Gastroesophageal sphincter (tissue), 4 donors: ENCODE measurements at regions not wholly inside any gene's neighbourhood (a gene's known extent, or its start where the extent isn't known, plus 50 kb on each side); places are given as distances from the start of the nearest gene placed in this dataset.

Experiments used
- ATAC-seq: fragments of 150-250 bp; one replicate; pipeline ENCODE4 v1.9.1; 2016; ENCODE audit warnings: mild to moderate bottlenecking, moderate library complexity
- H3K27ac ChIP-seq, 4 donors: fragments of 200-600 bp; sonication (generic) in 3 of 4; 1 replicate in 3 of 4; 2 replicates in 1 of 4; pipeline ENCODE4 v1.5.1; 2016 to 2019
- H3K27me3 ChIP-seq: fragments of 200-600 bp; sonication (generic); one replicate; pipeline ENCODE4 v1.5.1; 2019
- H3K36me3 ChIP-seq, 2 donors: fragments of 200-600 bp; sonication (generic); one replicate each; pipeline ENCODE4 v1.5.1; 2019; ENCODE audit warnings: control low read depth in 1 of 2
- H3K4me1 ChIP-seq, 3 donors: fragments of 200-600 bp; sonication (generic); 1 replicate in 2 of 3; 2 replicates in 1 of 3; pipeline ENCODE4 v1.5.1; 2016 to 2019; ENCODE audit warnings: control low read depth in 2 of 3
- H3K4me3 ChIP-seq, 2 donors: fragments of 200-600 bp; sonication (generic); one replicate each; pipeline ENCODE4 v1.5.1; 2019; ENCODE audit warnings: mild to moderate bottlenecking in 1 of 2, moderate library complexity in 1 of 2
- H3K9me3 ChIP-seq, 3 donors: fragments of 200-600 bp; sonication (generic); one replicate each; pipeline ENCODE4 v1.5.1; 2017 to 2019; ENCODE audit warnings: control low read depth in 2 of 3
- CTCF ChIP-seq, 4 experiments: fragments of 200-600 bp in 2 of 4; fragments of 450-650 bp in 2 of 4; sonication (generic) in 1 of 4; IDR thresholded peaks; one replicate each; pipeline ENCODE4 v1.5.1; 2017 to 2019; ENCODE audit warnings: antibody characterized with exemption in 4 of 4, mild to moderate bottlenecking in 2 of 4, moderate library complexity in 2 of 4
- EP300 ChIP-seq: sonication (generic); formaldehyde crosslinking; IDR thresholded peaks from one replicate; pipeline ENCODE4 v1.6.1; 2017; ENCODE audit warnings: antibody characterized with exemption, mild to moderate bottlenecking
- POLR2A ChIP-seq, 2 donors: fragments of 450-650 bp; IDR thresholded peaks; one replicate each; pipeline ENCODE4 v1.6.1; 2017; ENCODE audit warnings: antibody characterized with exemption in 2 of 2, mild to moderate bottlenecking in 2 of 2, moderate library complexity in 1 of 2
- POLR2AphosphoS5 ChIP-seq: sonication (generic); formaldehyde crosslinking; IDR thresholded peaks from one replicate; pipeline ENCODE4 v1.6.1; 2017; ENCODE audit warnings: antibody characterized with exemption
- WGBS, 2 donors: methylation state at CpG; one replicate each; pipeline ENCODE4 v1.1.5; 2018; ENCODE audit warnings: low coverage in 1 of 2; 5-methylcytosine and 5-hydroxymethylcytosine counted together

- no peaks in the 10 kb centered on the region for H3K27me3 ChIP-seq
- ATAC-seq = no peak
- WGBS, 2 donors = 69 to 85% methylated on average over 2 of the region's 2 CpGs
- no peaks in the 10 kb centered on the region for H3K36me3 ChIP-seq
- H3K4me3 ChIP-seq = no peak overlapping the region
- H3K9me3 ChIP-seq = no peaks in the 10 kb centered on the region
- H3K4me1 ChIP-seq = peaks cover 0 to 2% (median 0%) of the 10 kb centered on the region in 3 donors
- TF ChIP-seq POLR2AphosphoS5 (no peak), EP300 (no peak)
- H3K27ac ChIP-seq = no peak overlapping the region
Measured at GRCh38 chr3:178174201-178174915, 361.9 kb upstream of the KCNMB2 start.

GRCh38 chr3:178181088-178181487 lies 355.1 kb upstream of the KCNMB2 start:
- WGBS, 2 donors = 62 to 89% methylated on average over 1 of the region's 1 CpG
- Histone ChIP-seq H3K9me3 (no peaks in the 10 kb centered on the region), H3K27me3 (no peaks in the 10 kb centered on the region), H3K4me3 (no peak overlapping the region), H3K27ac (no peak overlapping the region), H3K4me1 (peaks cover 0 to 23% (median 0%) of the 10 kb centered on the region in 3 donors), H3K36me3 (no peaks in the 10 kb centered on the region)
- TF ChIP-seq POLR2A (IDR thresholded peaks at IDR 0.05) (no peak), EP300 (no peak), POLR2AphosphoS5 (no peak), CTCF (IDR thresholded peaks at IDR 0.05) (no peak)
- no peak for ATAC-seq

- TF ChIP-seq POLR2AphosphoS5 (no peak), POLR2A (IDR thresholded peaks at IDR 0.05) (no peak), CTCF (IDR thresholded peaks at IDR 0.05) (no peak), EP300 (no peak)
- Histone ChIP-seq H3K27me3 (no peaks in the 10 kb centered on the region), H3K36me3 (no peaks in the 10 kb centered on the region), H3K27ac (no peak overlapping the region), H3K9me3 (no peaks in the 10 kb centered on the region), H3K4me1 (peaks cover 0 to 23% (median 0%) of the 10 kb centered on the region in 3 donors), H3K4me3 (no peak overlapping the region)
- 67 to 74% methylated on average over 4 of the region's 4 CpGs for WGBS, 2 donors
- no peak for ATAC-seq
Measured at GRCh38 chr3:178181784-178182183, 354.5 kb upstream of the KCNMB2 start.

GRCh38 chr3:178182337-178182779 lies 353.9 kb upstream of the KCNMB2 start:
- no peak for TF ChIP-seq POLR2AphosphoS5
- no peak for TF ChIP-seq EP300
- no peak for TF ChIP-seq CTCF (IDR thresholded peaks at IDR 0.05)
- TF ChIP-seq POLR2A (IDR thresholded peaks at IDR 0.05) = no peak
- Histone ChIP-seq H3K4me1 (peaks cover 0 to 23% (median 0%) of the 10 kb centered on the region in 3 donors), H3K27me3 (no peaks in the 10 kb centered on the region), H3K9me3 (no peaks in the 10 kb centered on the region), H3K4me3 (no peak overlapping the region), H3K36me3 (no peaks in the 10 kb centered on the region), H3K27ac (no peak overlapping the region)
- no peak for ATAC-seq
- WGBS, 2 donors = 33 to 63% methylated on average over 3 of the region's 5 CpGs

GRCh38 chr3:178184833-178185232 lies 351.4 kb upstream of the KCNMB2 start:
- Histone ChIP-seq H3K36me3 (no peaks in the 10 kb centered on the region), H3K27me3 (no peaks in the 10 kb centered on the region), H3K4me3 (no peak overlapping the region), H3K27ac (no peak overlapping the region), H3K9me3 (no peaks in the 10 kb centered on the region), H3K4me1 (peaks cover 0 to 23% (median 0%) of the 10 kb centered on the region in 3 donors)
- TF ChIP-seq EP300 = no peak
- TF ChIP-seq POLR2A (IDR thresholded peaks at IDR 0.05) = no peak
- no peak for TF ChIP-seq POLR2AphosphoS5
- TF ChIP-seq CTCF (IDR thresholded peaks at IDR 0.05) = no peak
- 92 to 100% methylated on average over 2 of the region's 2 CpGs for WGBS, 2 donors
- ATAC-seq = no peak
